HG03571 (cell line): ENCODE measurements at regions not wholly inside any gene's neighbourhood (a gene's known extent, or its start where the extent isn't known, plus 50 kb on each side); places are given as distances from the start of the nearest gene placed in this dataset.

Experiments
- ATAC-seq: cut with Tn5 transposase; IDR thresholded peaks from one replicate; pipeline ENCODE4 v1.9.1; 2021; ENCODE audit not compliant: unreplicated experiment

GRCh38 chr11:45597097-45597496, 68.3 kb downstream of the CHST1 start:
- ATAC-seq = no peak

- no peak for ATAC-seq
Observed at GRCh38 chr11:45596571-45596970, 68.9 kb downstream of the CHST1 start.

GRCh38 chr11:45593992-45594391, 71.4 kb downstream of the CHST1 start:
- no peak for ATAC-seq

- ATAC-seq = no peak
Observed at GRCh38 chr11:45592636-45593035, 72.8 kb downstream of the CHST1 start.

GRCh38 chr11:45590743-45591142, 74.7 kb downstream of the CHST1 start:
- ATAC-seq = no peak

DNA sequence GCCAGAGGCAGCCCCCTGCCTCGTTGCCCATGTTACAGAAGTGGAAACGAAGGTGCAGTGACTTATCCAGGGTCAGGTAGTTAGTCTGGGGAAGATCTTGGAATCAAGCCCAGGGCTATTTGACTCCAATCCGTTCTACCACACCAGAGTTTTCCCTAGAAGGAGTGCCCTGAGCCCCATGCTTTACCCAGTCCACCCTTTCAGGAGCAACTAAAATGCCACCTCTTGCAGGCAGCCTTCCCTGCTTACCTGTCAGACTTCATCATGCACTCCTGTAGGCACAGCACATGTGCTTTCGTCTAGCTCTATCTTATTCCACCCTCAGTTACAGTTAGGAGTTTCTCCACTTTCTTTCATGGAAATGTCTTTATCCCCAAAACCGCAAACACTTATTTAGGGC, 80.2 kb downstream of the CHST1 start:
- no peak for ATAC-seq

GRCh38 chr11:45583981-45584566, 81.3 kb downstream of the CHST1 start:
- ATAC-seq = no peak

GRCh38 chr11:45580399-45580798, 85.0 kb downstream of the CHST1 start:
- no peak for ATAC-seq

DNA sequence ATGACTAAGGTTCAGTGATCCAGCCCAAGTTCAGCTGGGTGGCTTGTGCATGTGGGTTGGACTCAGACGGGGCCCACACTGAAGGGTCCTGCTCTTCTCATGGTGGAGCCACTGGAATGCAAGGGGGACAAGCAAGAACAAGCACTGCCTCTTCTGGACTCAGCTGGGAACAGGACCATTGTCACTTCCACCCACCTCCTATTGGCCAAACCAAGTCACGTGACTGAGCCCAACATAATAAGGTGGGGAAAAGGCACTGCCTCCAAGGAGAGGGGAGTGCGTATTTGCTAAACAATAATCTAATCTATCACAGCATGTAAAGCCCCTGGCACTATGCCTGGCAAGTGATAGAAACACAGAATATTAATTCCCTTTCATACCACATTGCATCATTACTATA, 87.1 kb downstream of the CHST1 start:
- ATAC-seq = no peak

DNA sequence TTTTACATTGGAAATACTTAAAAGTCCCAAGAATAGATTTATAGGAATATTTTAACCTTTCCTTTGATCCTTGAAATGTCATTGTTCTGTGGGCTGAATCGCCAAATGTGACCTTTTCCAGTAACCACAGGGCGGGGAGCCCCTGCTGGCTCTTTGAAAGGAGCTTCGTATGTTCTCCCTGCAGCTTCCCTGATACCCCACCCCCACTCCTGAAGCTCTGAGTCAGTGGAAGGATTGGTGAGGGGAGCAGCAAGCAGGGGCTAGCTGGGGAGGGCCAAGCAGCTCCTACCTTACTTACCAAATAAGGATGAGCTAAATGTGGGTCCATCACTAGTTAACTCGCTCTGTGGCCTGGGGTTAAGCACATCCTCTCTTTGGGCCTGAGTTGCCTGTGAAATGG, 87.7 kb downstream of the CHST1 start:
- no peak for ATAC-seq

GRCh38 chr11:45576461-45577215, 88.8 kb downstream of the CHST1 start:
- no peak for ATAC-seq

DNA sequence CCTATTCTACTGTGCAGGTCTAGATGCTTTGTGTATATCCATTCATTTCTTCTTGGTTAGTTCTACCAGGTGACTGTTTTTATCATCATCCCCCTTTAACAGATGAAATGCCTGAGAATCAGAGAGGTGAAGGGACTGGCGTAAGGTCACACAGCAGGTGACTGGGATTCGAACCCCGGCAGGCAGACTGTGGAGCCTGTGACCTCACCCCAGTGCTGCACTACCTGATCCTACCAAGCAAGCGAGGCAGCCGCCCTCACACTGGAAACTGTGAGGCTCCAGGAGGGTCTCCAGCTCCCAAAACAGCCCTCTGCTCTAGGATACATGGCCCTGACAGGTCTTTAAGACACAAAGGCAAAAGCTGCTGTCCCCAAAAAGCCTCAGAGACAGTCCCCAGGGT, 91.7 kb downstream of the CHST1 start:
- no peak for ATAC-seq

GRCh38 chr11:45572354-45573123, 92.9 kb downstream of the CHST1 start:
- no peak for ATAC-seq

DNA sequence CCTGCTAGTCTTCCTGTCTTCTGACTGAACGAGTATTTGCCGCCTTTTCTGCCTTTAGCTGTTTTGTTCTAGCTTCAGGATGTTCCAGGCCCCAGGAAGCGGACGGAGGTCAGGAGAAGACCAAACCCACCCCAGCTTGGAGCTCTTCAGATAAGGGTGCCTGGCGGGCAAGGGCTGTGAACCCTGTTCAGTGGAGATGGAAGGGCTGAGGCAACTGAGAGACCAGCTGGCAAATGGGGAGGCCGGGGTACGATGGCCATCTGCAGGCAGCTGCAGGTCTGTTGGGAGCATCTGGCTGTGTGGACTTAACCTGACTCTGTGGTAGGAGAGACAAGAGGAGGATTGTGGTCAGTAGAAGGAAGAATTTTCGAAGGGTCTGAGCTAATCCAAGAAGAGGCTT, 95.6 kb downstream of the CHST1 start:
- no peak for ATAC-seq

- no peak for ATAC-seq
Observed at GRCh38 chr11:45568049-45568448, 97.4 kb downstream of the CHST1 start.

DNA sequence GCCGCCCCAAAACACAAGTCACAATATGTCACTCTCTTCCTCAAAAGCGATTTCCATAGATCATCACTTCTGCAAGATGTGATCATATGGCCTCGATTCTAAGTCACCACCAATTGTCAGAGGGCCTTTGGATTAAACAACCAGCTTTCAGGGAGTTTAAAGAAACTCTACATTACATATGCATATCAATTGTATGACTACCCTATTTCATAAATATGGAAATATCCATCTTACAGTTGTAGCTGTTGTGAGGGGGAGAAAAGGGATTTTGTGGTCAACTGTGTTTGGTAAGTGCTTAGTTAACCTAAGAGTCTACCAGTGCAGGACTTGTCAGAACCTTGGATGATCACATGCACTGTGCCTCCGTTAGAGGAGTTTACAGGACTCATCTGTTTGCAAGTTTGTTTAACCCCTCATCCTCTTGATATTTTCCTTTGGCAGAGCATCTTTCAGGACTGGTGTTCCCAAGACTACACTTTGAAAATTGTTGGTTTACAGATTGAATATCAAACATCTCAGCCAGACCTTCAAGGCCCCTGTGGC, 99.9 kb downstream of the CHST1 start:
- no peak for ATAC-seq

DNA sequence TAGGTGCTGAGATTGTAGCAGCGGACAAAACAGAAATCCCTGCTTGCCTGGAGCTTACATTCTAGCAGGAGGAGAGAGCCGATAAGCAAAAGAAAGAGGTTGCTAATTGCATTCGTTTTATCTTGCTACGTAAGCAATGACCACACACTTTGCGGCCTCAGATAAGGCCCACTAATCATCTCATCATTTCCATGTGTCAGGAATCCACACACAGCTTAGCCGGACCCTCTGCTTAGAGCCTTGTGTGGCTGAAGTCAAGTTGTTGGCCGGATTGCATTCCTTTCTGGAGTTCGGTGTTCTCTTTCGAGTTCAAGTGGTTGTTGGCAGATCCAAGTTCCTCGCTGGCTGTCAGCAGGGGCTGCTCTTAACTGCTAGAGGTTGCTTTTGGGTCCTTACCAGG, 101.6 kb downstream of the CHST1 start:
- no peak for ATAC-seq

GRCh38 chr11:45563171-45563570, 102.3 kb downstream of the CHST1 start:
- ATAC-seq = no peak

- no peak for ATAC-seq
Observed at GRCh38 chr11:45560913-45561281, 104.5 kb downstream of the CHST1 start.

DNA sequence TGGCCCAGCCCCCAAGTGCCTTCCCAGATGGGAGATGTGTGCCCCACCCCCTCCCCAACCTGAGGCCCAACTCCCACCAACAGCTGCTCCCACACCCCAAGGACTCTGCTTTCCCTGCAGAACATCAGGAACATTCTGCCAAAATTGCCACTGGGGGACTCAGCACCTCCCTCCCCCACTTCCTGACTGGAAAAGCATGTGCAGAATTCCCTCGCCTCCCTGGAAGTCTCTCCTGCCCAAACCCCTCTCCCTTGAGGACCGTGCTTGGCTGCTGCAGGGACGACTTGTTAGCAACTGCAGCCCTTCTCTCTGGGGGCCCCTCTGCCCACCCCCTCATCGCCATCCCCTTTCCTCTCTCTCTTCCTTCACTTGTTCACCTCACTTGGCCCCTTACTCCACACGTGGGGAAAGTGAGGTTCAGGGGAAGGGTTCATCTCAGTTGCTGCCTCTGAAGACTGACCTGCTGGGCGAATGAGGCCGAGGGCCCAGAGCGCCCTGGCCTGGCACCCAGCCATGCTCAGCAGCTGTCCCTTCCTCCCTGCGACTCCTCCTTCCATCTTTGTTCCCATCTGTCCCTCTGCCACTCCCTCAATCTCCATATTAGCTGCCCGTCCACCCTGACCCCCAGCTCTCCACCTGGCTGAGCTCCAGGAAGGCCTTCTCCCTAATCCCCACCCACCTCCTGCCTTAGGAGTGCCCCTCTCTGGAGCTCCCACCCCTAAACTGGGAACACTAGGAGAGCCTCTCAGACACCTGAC, 105.1 kb downstream of the CHST1 start:
- ATAC-seq = no peak
